ENCODE measurements at regions not wholly inside any gene's neighbourhood (a gene's known extent, or its start where the extent isn't known, plus 50 kb on each side); places are given as distances from the start of the nearest gene placed in this dataset.
"Not testable (repeated sequence)": the region's sequence is repeated elsewhere in the genome, so short reads cannot be mapped to it uniquely, and the experiment has no call there.

DNA sequence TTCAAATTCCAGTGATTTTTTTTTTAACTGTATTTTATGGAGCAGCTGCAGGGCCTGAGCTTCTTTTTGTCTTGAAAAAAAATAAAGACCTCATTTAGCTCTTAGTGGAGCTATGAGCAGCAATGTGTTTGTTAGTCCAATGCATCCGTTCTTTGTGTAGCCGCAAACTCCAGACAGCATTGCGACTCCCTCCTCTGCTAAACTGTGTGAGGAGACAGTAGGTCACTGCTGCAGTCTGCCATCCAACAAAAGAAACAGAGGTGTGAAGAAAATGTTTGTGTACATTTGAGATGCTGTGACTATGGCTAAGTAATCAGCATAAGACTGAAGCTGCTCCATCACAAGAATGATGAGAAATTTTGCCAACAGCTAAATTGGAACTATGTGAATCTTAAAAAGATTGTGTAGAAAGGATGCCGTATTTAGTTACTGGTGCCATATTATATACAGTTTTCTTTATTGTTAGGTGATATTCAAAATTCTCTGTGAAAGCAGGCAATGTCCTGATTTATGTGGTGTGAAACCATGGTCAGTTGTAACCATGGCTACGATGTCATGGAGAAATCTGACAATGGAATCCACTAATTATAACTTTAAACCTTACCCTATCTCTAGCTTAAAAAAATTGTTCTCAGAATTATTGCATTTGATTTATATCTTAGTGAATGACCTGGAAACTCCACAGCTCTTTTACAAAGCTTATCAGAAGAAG, 428.8 kb upstream of the EPHA7 start:
- Histone ChIP-seq H3K4me3 (ENCODE audit: low read depth, low read length) (no peak overlapping the region), H4K8ac (ENCODE audit: low read depth, low read length) (no peak overlapping the region), H2BK120ac (ENCODE audit: insufficient read depth, low read length, poor library complexity) (no peak overlapping the region), H3K4me2 (ENCODE audit: low read length) (no peak overlapping the region), H4K91ac (ENCODE audit: low read depth, low read length) (no peak overlapping the region), H2AFZ (ENCODE audit: insufficient read depth, low read length, poor library complexity) (no peak overlapping the region), H3K18ac (ENCODE audit: low read length) (no peak overlapping the region), H3K27ac (ENCODE audit: low read depth, low read length) (no peak overlapping the region), H3K4ac (ENCODE audit: low read depth, low read length) (no peak overlapping the region), H2BK12ac (ENCODE audit: low read length) (no peak overlapping the region), H4K12ac (ENCODE audit: low read depth, low read length) (no peak overlapping the region), H3K79me1 (ENCODE audit: low read length) (no peaks in the 10 kb centered on the region), H3K27me3 (ENCODE audit: insufficient read depth, low read length) (no peaks in the 10 kb centered on the region), H3K23ac (ENCODE audit: low read length) (no peak overlapping the region), H2BK5ac (ENCODE audit: low read depth, low read length, poor library complexity) (no peak overlapping the region), H3K79me2 (ENCODE audit: control insufficient read depth, insufficient read depth, low read length, poor library complexity) (no peaks in the 10 kb centered on the region), H3K4me1 (ENCODE audit: control insufficient read depth in 1 of 2, insufficient read depth in 2 of 2, low read length in 2 of 2) (no peaks in the 10 kb centered on the region), H3K9ac (ENCODE audit: low read length) (no peak overlapping the region), H3K14ac (ENCODE audit: low read length) (no peak overlapping the region), H3K9me3 (ENCODE audit: insufficient read depth, low read depth, low read length) (no peaks in the 10 kb centered on the region), H3K36me3 (ENCODE audit: control insufficient read depth in 1 of 2, insufficient read depth in 2 of 2, low read length in 2 of 2) (no peaks in the 10 kb centered on the region), H2AK5ac (ENCODE audit: low read length) (no peak overlapping the region)
- WGBS (ENCODE audit: extremely low coverage, insufficient coverage, insufficient read length): no CpG with 5 or more reads among the region's 5 CpGs
- DNase-seq: no peak

DNA sequence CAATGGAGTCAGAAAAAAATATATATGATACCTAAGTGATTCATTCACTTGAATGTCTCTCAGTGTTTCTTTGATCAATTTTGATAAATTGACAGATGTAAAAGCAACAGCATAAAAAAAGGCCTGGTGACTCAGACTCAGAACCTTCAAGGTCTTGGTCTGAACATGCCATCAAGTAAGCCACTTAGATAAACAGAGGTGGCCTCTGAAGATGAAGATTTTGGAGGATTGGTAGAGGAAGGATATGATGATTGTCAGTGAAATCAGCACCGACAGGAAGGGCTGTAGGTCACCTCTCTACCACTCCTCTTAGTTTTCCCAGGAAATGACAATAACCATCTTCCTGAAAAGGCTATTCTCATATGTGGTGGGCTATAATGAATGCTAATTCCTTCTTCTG, 422.8 kb upstream of the EPHA7 start:
- Histone ChIP-seq H2AFZ (ENCODE audit: insufficient read depth, low read length, poor library complexity) (no peak overlapping the region), H3K23ac (ENCODE audit: low read length) (no peak overlapping the region), H3K14ac (ENCODE audit: low read length) (no peak overlapping the region), H2BK12ac (ENCODE audit: low read length) (no peak overlapping the region), H3K79me2 (ENCODE audit: control insufficient read depth, insufficient read depth, low read length, poor library complexity) (no peaks in the 10 kb centered on the region), H2BK5ac (ENCODE audit: low read depth, low read length, poor library complexity) (no peak overlapping the region), H4K12ac (ENCODE audit: low read depth, low read length) (no peak overlapping the region), H2AK5ac (ENCODE audit: low read length) (no peak overlapping the region), H3K9ac (ENCODE audit: low read length) (no peak overlapping the region), H3K36me3 (ENCODE audit: control insufficient read depth in 1 of 2, insufficient read depth in 2 of 2, low read length in 2 of 2) (no peaks in the 10 kb centered on the region), H3K4me3 (ENCODE audit: low read depth, low read length) (no peak overlapping the region), H3K9me3 (ENCODE audit: insufficient read depth, low read depth, low read length) (no peaks in the 10 kb centered on the region), H3K4me1 (ENCODE audit: control insufficient read depth in 1 of 2, insufficient read depth in 2 of 2, low read length in 2 of 2) (no peaks in the 10 kb centered on the region), H3K18ac (ENCODE audit: low read length) (no peak overlapping the region), H2BK120ac (ENCODE audit: insufficient read depth, low read length, poor library complexity) (no peak overlapping the region), H3K79me1 (ENCODE audit: low read length) (no peaks in the 10 kb centered on the region), H3K27ac (ENCODE audit: low read depth, low read length) (no peak overlapping the region), H3K27me3 (ENCODE audit: insufficient read depth, low read length) (no peaks in the 10 kb centered on the region), H3K4me2 (ENCODE audit: low read length) (no peak overlapping the region), H3K4ac (ENCODE audit: low read depth, low read length) (no peak overlapping the region), H4K91ac (ENCODE audit: low read depth, low read length) (no peak overlapping the region), H4K8ac (ENCODE audit: low read depth, low read length) (no peak overlapping the region)
- no CpG with 5 or more reads among the region's 1 CpG for WGBS (ENCODE audit: extremely low coverage, insufficient coverage, insufficient read length)
- DNase-seq: no peak

DNA sequence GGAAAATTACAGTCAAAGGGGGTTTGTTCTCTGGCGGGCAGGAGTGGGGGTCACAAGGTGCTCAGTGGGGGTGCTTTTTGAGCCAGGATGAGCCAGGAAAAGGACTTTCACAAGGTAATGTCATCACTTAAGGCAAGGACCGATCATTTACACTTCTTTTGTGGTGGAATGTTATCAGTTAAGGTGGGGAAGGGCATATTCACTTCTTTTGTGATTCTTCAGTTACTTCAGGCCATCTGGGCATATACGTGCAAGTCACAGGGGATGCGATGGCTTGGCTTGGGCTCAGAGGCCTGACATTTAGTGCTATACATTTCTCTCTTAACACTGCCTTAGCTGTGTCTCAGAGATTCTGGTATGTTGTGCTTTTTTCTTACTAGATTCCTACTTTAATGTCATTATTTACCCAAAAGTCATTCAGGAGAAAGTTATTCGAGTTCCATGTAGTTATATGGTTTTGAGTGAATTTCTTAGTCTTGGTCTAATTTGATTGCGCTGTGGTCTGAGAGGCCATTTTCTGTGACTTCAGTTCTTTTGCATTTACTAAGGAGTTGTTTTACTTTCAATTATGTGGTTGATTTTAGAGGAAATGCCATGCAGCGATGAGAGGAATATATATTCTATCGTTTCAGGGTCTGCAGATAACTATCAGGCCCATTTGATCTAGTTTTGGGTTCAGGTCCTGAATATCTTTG, 416.2 kb upstream of the EPHA7 start:
- DNase-seq; H2BK120ac ChIP-seq (ENCODE audit: insufficient read depth, low read length, poor library complexity); H2AK5ac ChIP-seq (ENCODE audit: low read length); H3K23ac ChIP-seq (ENCODE audit: low read length); H4K91ac ChIP-seq (ENCODE audit: low read depth, low read length); H3K79me1 ChIP-seq (ENCODE audit: low read length); H4K12ac ChIP-seq (ENCODE audit: low read depth, low read length); H3K79me2 ChIP-seq (ENCODE audit: control insufficient read depth, insufficient read depth, low read length, poor library complexity); H2BK12ac ChIP-seq (ENCODE audit: low read length); H3K4me2 ChIP-seq (ENCODE audit: low read length); H3K9me3 ChIP-seq (ENCODE audit: insufficient read depth, low read depth, low read length); H4K8ac ChIP-seq (ENCODE audit: low read depth, low read length); H3K14ac ChIP-seq (ENCODE audit: low read length); H2AFZ ChIP-seq (ENCODE audit: insufficient read depth, low read length, poor library complexity); H3K4me3 ChIP-seq (ENCODE audit: low read depth, low read length); H3K27me3 ChIP-seq (ENCODE audit: insufficient read depth, low read length); H3K9ac ChIP-seq (ENCODE audit: low read length); H3K4ac ChIP-seq (ENCODE audit: low read depth, low read length); H3K27ac ChIP-seq (ENCODE audit: low read depth, low read length); H2BK5ac ChIP-seq (ENCODE audit: low read depth, low read length, poor library complexity); H3K18ac ChIP-seq (ENCODE audit: low read length); H3K36me3 ChIP-seq (ENCODE audit: control insufficient read depth in 1 of 2, insufficient read depth in 2 of 2, low read length in 2 of 2); H3K4me1 ChIP-seq (ENCODE audit: control insufficient read depth in 1 of 2, insufficient read depth in 2 of 2, low read length in 2 of 2): not testable (repeated sequence)
- whole genome bisulfite sequencing (ENCODE audit: extremely low coverage, insufficient coverage, insufficient read length): no CpG with 5 or more reads among the region's 8 CpGs

DNA sequence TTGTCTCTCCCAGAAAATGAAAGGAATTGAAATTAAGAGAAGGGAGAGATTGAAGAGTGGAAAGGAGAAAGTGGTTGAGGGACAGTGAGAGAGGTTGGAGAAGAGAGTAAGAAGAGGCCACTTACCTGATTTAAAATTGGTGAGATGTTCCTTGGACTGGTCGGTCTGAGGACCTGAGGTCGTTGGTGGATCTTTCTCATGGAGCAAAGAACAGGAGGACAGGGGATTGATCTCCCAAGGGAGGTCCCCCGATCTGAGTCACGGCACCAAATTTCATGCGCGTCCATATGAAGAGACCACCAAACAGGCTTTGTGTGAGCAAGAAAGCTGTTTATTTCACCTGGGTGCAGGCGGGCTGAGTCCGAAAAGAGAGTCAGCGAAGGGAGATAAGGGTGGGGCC, 415.7 kb upstream of the EPHA7 start:
- H4K12ac ChIP-seq (ENCODE audit: low read depth, low read length); H4K91ac ChIP-seq (ENCODE audit: low read depth, low read length); H3K9me3 ChIP-seq (ENCODE audit: insufficient read depth, low read depth, low read length); H2AK5ac ChIP-seq (ENCODE audit: low read length); H3K36me3 ChIP-seq (ENCODE audit: control insufficient read depth in 1 of 2, insufficient read depth in 2 of 2, low read length in 2 of 2); H3K79me1 ChIP-seq (ENCODE audit: low read length); H3K9ac ChIP-seq (ENCODE audit: low read length); H2BK5ac ChIP-seq (ENCODE audit: low read depth, low read length, poor library complexity); H4K8ac ChIP-seq (ENCODE audit: low read depth, low read length); H3K4me1 ChIP-seq (ENCODE audit: control insufficient read depth in 1 of 2, insufficient read depth in 2 of 2, low read length in 2 of 2); H3K4me3 ChIP-seq (ENCODE audit: low read depth, low read length); H2BK120ac ChIP-seq (ENCODE audit: insufficient read depth, low read length, poor library complexity); H2BK12ac ChIP-seq (ENCODE audit: low read length); H3K4me2 ChIP-seq (ENCODE audit: low read length); H3K4ac ChIP-seq (ENCODE audit: low read depth, low read length); H3K18ac ChIP-seq (ENCODE audit: low read length); DNase-seq; H3K27ac ChIP-seq (ENCODE audit: low read depth, low read length); H3K79me2 ChIP-seq (ENCODE audit: control insufficient read depth, insufficient read depth, low read length, poor library complexity); H3K27me3 ChIP-seq (ENCODE audit: insufficient read depth, low read length); H2AFZ ChIP-seq (ENCODE audit: insufficient read depth, low read length, poor library complexity); H3K23ac ChIP-seq (ENCODE audit: low read length); H3K14ac ChIP-seq (ENCODE audit: low read length): not testable (repeated sequence)
- no CpG with 5 or more reads among the region's 9 CpGs for WGBS (ENCODE audit: extremely low coverage, insufficient coverage, insufficient read length)

Measured in trophoblast cell (in vitro differentiated cells and primary cell).